SK-N-SH treated with all-trans-retinoic acid at 6 μM for 48 hours (cell line): ENCODE measurements at regions not wholly inside any gene's neighbourhood (a gene's known extent, or its start where the extent isn't known, plus 50 kb on each side); places are given as distances from the start of the nearest gene placed in this dataset.
A peak's percentile ranks its signal among the peaks of the same experiment; 100 is the strongest.

Experiments
- ATAC-seq: fragments of 200-7000 bp; cut with Tn5 transposase; 3 replicates; pipeline ENCODE4 v1.9.1; 2020; ENCODE audit warnings: mild to moderate bottlenecking, moderate library complexity
- ARNTL ChIP-seq: fragments of 450-650 bp; formaldehyde crosslinking; IDR thresholded peaks from 2 replicates; pipeline ENCODE4 v1.5.0; 2020; ENCODE audit warnings: low read depth, mild to moderate bottlenecking, moderate library complexity, borderline replicate concordance
- BACH2 ChIP-seq: fragments of 250-450 bp; sonication (Bioruptor Pico); IDR thresholded peaks from 2 replicates; pipeline ENCODE4 v1.9.0; 2021; ENCODE audit warnings: mild to moderate bottlenecking, borderline replicate concordance
- CSDC2 ChIP-seq: fragments of 250-450 bp; sonication (Bioruptor Pico); IDR thresholded peaks from 2 replicates; pipeline ENCODE4 v1.5.0; 2020; ENCODE audit warnings: mild to moderate bottlenecking, moderate library complexity
- CSRNP3 ChIP-seq: fragments of 250-450 bp; sonication (Bioruptor Pico); IDR thresholded peaks from 2 replicates; pipeline ENCODE4 v1.5.1; 2021; ENCODE audit warnings: mild to moderate bottlenecking, moderate library complexity
- ESRRG ChIP-seq: fragments of 250-450 bp; sonication (Bioruptor Pico); IDR thresholded peaks from 2 replicates; pipeline ENCODE4 v1.6.1; 2021; ENCODE audit warnings: mild to moderate bottlenecking
- GLIS3 ChIP-seq: fragments of 250-450 bp; sonication (Bioruptor Pico); IDR thresholded peaks from 2 replicates; pipeline ENCODE4 v1.5.0; 2020; ENCODE audit warnings: mild to moderate bottlenecking, moderate library complexity
- ISL1 ChIP-seq: fragments of 250-450 bp; sonication (Bioruptor Pico); IDR thresholded peaks from 2 replicates; pipeline ENCODE4 v2.1.2; 2022; ENCODE audit warnings: mild to moderate bottlenecking, moderate library complexity
- OSR1 ChIP-seq: fragments of 250-450 bp; sonication (Bioruptor Pico); IDR thresholded peaks from 2 replicates; pipeline ENCODE4 v1.8.0; 2022; ENCODE audit warnings: moderate library complexity, mild to moderate bottlenecking, inconsistent platforms
- PATZ1 ChIP-seq: fragments of 250-450 bp; sonication (Bioruptor Pico); IDR thresholded peaks from 2 replicates; pipeline ENCODE4 v1.8.0; 2020; ENCODE audit warnings: mild to moderate bottlenecking, moderate library complexity, borderline replicate concordance
- POU6F1 ChIP-seq: fragments of 250-450 bp; sonication (Bioruptor Pico); IDR thresholded peaks from 2 replicates; pipeline ENCODE4 v1.8.0; 2021; ENCODE audit warnings: low read depth, mild to moderate bottlenecking, moderate library complexity, borderline replicate concordance
- PPARA ChIP-seq: fragments of 250-450 bp; sonication (Bioruptor Pico); IDR thresholded peaks from 2 replicates; pipeline ENCODE4 v1.5.0; 2020; ENCODE audit warnings: mild to moderate bottlenecking, borderline replicate concordance
- RARB ChIP-seq: fragments of 250-450 bp; sonication (Bioruptor Pico); IDR thresholded peaks from 2 replicates; pipeline ENCODE4 v1.8.0; 2021; ENCODE audit warnings: mild to moderate bottlenecking, moderate library complexity
- TCF4 ChIP-seq: fragments of 250-450 bp; sonication (Bioruptor Pico); IDR thresholded peaks from 2 replicates; pipeline ENCODE4 v1.8.0; 2021; ENCODE audit warnings: mild to moderate bottlenecking, moderate library complexity, borderline replicate concordance
- TOX ChIP-seq: fragments of 250-450 bp; sonication (Bioruptor Pico); IDR thresholded peaks from 2 replicates; pipeline ENCODE4 v1.8.0; 2021; ENCODE audit warnings: mild to moderate bottlenecking, moderate library complexity, borderline replicate concordance
- ZC3H10 ChIP-seq: fragments of 250-450 bp; sonication (Bioruptor Pico); IDR thresholded peaks from 2 replicates; pipeline ENCODE4 v1.5.1; 2021; ENCODE audit warnings: mild to moderate bottlenecking, moderate library complexity
- ZFP3 ChIP-seq: fragments of 250-450 bp; sonication (Bioruptor Pico); IDR thresholded peaks from 2 replicates; pipeline ENCODE4 v1.5.0; 2020; ENCODE audit warnings: mild to moderate bottlenecking, moderate library complexity
- ZFP30 ChIP-seq: fragments of 450-650 bp; formaldehyde crosslinking; IDR thresholded peaks from 2 replicates; pipeline ENCODE4 v1.5.0; 2022; ENCODE audit warnings: mild to moderate bottlenecking, moderate library complexity
- ZNF565 ChIP-seq: fragments of 450-650 bp; formaldehyde crosslinking; conservative IDR thresholded peaks from 2 replicates; pipeline ENCODE4 v1.5.0; 2020; ENCODE audit warnings: low read depth, mild to moderate bottlenecking, moderate library complexity
- ZNF70 ChIP-seq: fragments of 450-650 bp; formaldehyde crosslinking; IDR thresholded peaks from 2 replicates; pipeline ENCODE4 v1.5.0; 2020; ENCODE audit warnings: mild to moderate bottlenecking, moderate library complexity
- ZNF8 ChIP-seq: fragments of 450-650 bp; formaldehyde crosslinking; IDR thresholded peaks from 2 replicates; pipeline ENCODE4 v1.5.0; 2020; ENCODE audit warnings: mild to moderate bottlenecking, moderate library complexity
- TF ChIP-seq, protein P1 (sequence below): fragments of 250-450 bp; sonication (Bioruptor Pico); IDR thresholded peaks from 2 replicates; pipeline ENCODE4 v1.5.1; 2020; ENCODE audit warnings: low read depth, mild to moderate bottlenecking, moderate library complexity

GRCh38 chr15:46229263-46229662, 594.4 kb downstream of the SQOR start:
- no peak for ATAC-seq
- no peak for TF ChIP-seq TOX
- TF ChIP-seq ISL1 (CRISPR knock-in tag): no peak
- no peak for TF ChIP-seq PATZ1 (CRISPR knock-in tag)
- no peak for TF ChIP-seq ZFP30 (CRISPR knock-in tag)
- no peak for TF ChIP-seq RARB
- no peak for TF ChIP-seq ZC3H10 (CRISPR knock-in tag)
- no peak for TF ChIP-seq PPARA (CRISPR knock-in tag)
- no peak for TF ChIP-seq ESRRG (CRISPR knock-in tag)
- no peak for TF ChIP-seq BACH2
- TF ChIP-seq ARNTL (CRISPR knock-in tag): no peak
- no peak for TF ChIP-seq ZNF8
- TF ChIP-seq TCF4 (CRISPR knock-in tag): no peak
- TF ChIP-seq ZFP3 (CRISPR knock-in tag): no peak
- TF ChIP-seq OSR1: no peak

DNA sequence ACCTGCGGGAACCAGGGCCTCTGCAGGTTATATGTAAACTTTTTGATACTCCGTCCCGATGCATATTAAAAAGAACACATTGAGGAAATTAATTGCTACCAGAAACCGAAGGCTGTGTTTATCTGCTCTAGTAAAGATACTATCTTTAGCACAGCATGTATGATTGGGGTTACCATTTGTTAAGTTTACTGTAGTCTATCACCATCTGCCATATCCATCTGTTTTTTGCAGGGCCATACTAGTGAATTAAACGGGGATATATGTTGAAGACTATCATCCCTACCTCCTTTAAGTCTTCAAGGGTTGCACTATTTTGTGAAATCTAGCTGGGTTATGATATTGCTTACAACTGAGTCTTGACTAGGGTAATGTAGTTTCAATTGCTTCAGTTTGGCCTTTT, 597.0 kb downstream of the SQOR start:
- ATAC-seq: no peak
- TF ChIP-seq ZFP3 (CRISPR knock-in tag): no peak
- TF ChIP-seq ZFP30 (CRISPR knock-in tag): no peak
- TF ChIP-seq ARNTL (CRISPR knock-in tag): no peak
- no peak for TF ChIP-seq ESRRG (CRISPR knock-in tag)
- no peak for TF ChIP-seq ZNF70
- no peak for TF ChIP-seq ZNF8
- TF ChIP-seq RARB: no peak
- no peak for TF ChIP-seq PPARA (CRISPR knock-in tag)
- no peak for TF ChIP-seq PATZ1 (CRISPR knock-in tag)
- TF ChIP-seq TCF4 (CRISPR knock-in tag): no peak
- TF ChIP-seq CSDC2: no peak
- no peak for TF ChIP-seq ZC3H10 (CRISPR knock-in tag)
- TF ChIP-seq ISL1 (CRISPR knock-in tag): no peak
- no peak for TF ChIP-seq OSR1
- TF ChIP-seq TOX: no peak
- no peak for TF ChIP-seq POU6F1 (CRISPR knock-in tag)
- TF ChIP-seq, protein P1, sequence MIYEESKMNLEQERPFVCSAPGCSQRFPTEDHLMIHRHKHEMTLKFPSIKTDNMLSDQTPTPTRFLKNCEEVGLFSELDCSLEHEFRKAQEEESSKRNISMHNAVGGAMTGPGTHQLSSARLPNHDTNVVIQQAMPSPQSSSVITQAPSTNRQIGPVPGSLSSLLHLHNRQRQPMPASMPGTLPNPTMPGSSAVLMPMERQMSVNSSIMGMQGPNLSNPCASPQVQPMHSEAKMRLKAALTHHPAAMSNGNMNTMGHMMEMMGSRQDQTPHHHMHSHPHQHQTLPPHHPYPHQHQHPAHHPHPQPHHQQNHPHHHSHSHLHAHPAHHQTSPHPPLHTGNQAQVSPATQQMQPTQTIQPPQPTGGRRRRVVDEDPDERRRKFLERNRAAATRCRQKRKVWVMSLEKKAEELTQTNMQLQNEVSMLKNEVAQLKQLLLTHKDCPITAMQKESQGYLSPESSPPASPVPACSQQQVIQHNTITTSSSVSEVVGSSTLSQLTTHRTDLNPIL: no peak
- TF ChIP-seq BACH2: no peak
- no peak for TF ChIP-seq CSRNP3 (CRISPR knock-in tag)
- TF ChIP-seq, all 23 proteins: peak for 0

GRCh38 chr15:46232471-46232870, 597.6 kb downstream of the SQOR start:
- ATAC-seq: no peak
- TF ChIP-seq BACH2 (no peak), CSRNP3 (CRISPR knock-in tag) (no peak), ZFP3 (CRISPR knock-in tag) (no peak), ISL1 (CRISPR knock-in tag) (no peak), ZNF70 (no peak), ZC3H10 (CRISPR knock-in tag) (no peak), CSDC2 (no peak), PPARA (CRISPR knock-in tag) (no peak), TOX (no peak), POU6F1 (CRISPR knock-in tag) (no peak), ESRRG (CRISPR knock-in tag) (no peak), GLIS3 (CRISPR knock-in tag) (no peak), ZFP30 (CRISPR knock-in tag) (no peak), ZNF565 (CRISPR knock-in tag) (no peak), ZNF8 (peak; percentile 35; the same call in 1 of the 2 replicates), RARB (no peak), OSR1 (no peak)
- TF ChIP-seq, protein P1: no peak
